ENCODE measurements at regions not wholly inside any gene's neighbourhood (a gene's known extent, or its start where the extent isn't known, plus 50 kb on each side); places are given as distances from the start of the nearest gene placed in this dataset.
"Not testable (repeated sequence)": the region's sequence is repeated elsewhere in the genome, so short reads cannot be mapped to it uniquely, and the experiment has no call there.

GRCh38 chr14:56056031-56056430 lies 62.2 kb upstream of the PELI2 start:
- no peak for DNase-seq

GRCh38 chr14:56057071-56057741 lies 61.0 kb upstream of the PELI2 start:
- DNase-seq = no peak

- no peak for DNase-seq
Observed at GRCh38 chr14:56057767-56058166, 60.4 kb upstream of the PELI2 start.

- no peak for DNase-seq
Observed at GRCh38 chr14:56059054-56059453, 59.2 kb upstream of the PELI2 start.

- no peak for DNase-seq
Observed at GRCh38 chr14:56061051-56061450, 57.2 kb upstream of the PELI2 start.

- no peak for DNase-seq
Observed at GRCh38 chr14:56063131-56063530, 55.1 kb upstream of the PELI2 start.

GRCh38 chr14:56064513-56064912 lies 53.7 kb upstream of the PELI2 start:
- DNase-seq = no peak

GRCh38 chr14:56065199-56065598 lies 53.0 kb upstream of the PELI2 start:
- not testable (repeated sequence) for DNase-seq

GRCh38 chr14:56065621-56066290 lies 52.5 kb upstream of the PELI2 start:
- DNase-seq = no peak

All from right forelimb (tissue), 1 donor.